IMR-90 (cell line): ENCODE measurements at regions not wholly inside any gene's neighbourhood (a gene's known extent, or its start where the extent isn't known, plus 50 kb on each side); places are given as distances from the start of the nearest gene placed in this dataset.

Experiments
- ATAC-seq: fragments of 200-7000 bp; cut with Tn5 transposase; 2 replicates; pipeline ENCODE4 v1.9.1; 2020; ENCODE audit warnings: low read depth, mild to moderate bottlenecking, moderate library complexity
- BruUV-seq: library from RNA; stranded (reverse); fragments of 400-500 nt; replicated peaks from 2 replicates; lab custom pipeline; 2021; lab: Mats Ljungman, UMichigan
- CTCF ChIA-PET: fragments of 300-600 bp; formaldehyde crosslinking; extraction: SDS; loops from one replicate; lab custom pipeline; 2021; ENCODE audit warnings: antibody characterized with exemption; lab: Yijun Ruan, JAX
- POLR2A ChIA-PET: fragments of 300-600 bp; sonication (Branson Sonifier 250); formaldehyde crosslinking; loops from one replicate; lab custom pipeline; 2022; ENCODE audit warnings: antibody characterized with exemption; ENCODE audit not compliant: unreplicated experiment; lab: Charles Lee
- DNase-seq: peaks from one replicate; pipeline ENCODE4 v3.0.0; 2013
- H2AFZ ChIP-seq: replicated peaks from 2 replicates; pipeline ENCODE3; 2013; ENCODE audit warnings: low read length, mild to moderate bottlenecking; ENCODE audit not compliant: poor library complexity
- H2AK5ac ChIP-seq: 2 replicates; pipeline ENCODE4 v1.6.1; 2013; ENCODE audit warnings: low read depth, low read length, inconsistent platforms
- H2AK9ac ChIP-seq: replicated peaks from 2 replicates; pipeline ENCODE3; 2013; ENCODE audit warnings: mild to moderate bottlenecking, low read depth, low read length, moderate library complexity; ENCODE audit not compliant: poor library complexity
- H2BK120ac ChIP-seq: 2 replicates; pipeline ENCODE4 v1.6.1; 2013; ENCODE audit warnings: low read depth, low read length, inconsistent platforms
- H2BK15ac ChIP-seq: 3 replicates; pipeline ENCODE4 v1.6.1; 2013; ENCODE audit warnings: low read depth, low read length, inconsistent platforms
- H2BK20ac ChIP-seq: 2 replicates; pipeline ENCODE4 v1.6.1; 2013; ENCODE audit warnings: low read depth, mild to moderate bottlenecking, inconsistent platforms, low read length, moderate library complexity
- H2BK5ac ChIP-seq: 2 replicates; pipeline ENCODE4 v1.6.1; 2013; ENCODE audit warnings: mild to moderate bottlenecking, low read depth, low read length, inconsistent platforms; ENCODE audit not compliant: poor library complexity, severe bottlenecking
- H3K14ac ChIP-seq: replicated peaks from 2 replicates; pipeline ENCODE4 v1.6.1; 2013; ENCODE audit warnings: low read depth, low read length, inconsistent platforms
- H3K18ac ChIP-seq: 2 replicates; pipeline ENCODE4 v1.6.1; 2013; ENCODE audit warnings: low read depth, low read length, control low read depth
- H3K23ac ChIP-seq: 2 replicates; pipeline ENCODE4 v1.6.1; 2013; ENCODE audit warnings: low read depth, low read length, inconsistent platforms
- H3K27ac ChIP-seq: 2 replicates; pipeline ENCODE4 v1.5.1; 2013; ENCODE audit warnings: mild to moderate bottlenecking, control low read depth, low read length; ENCODE audit not compliant: insufficient read depth
- H3K27me3 ChIP-seq: 2 replicates; pipeline ENCODE4 v1.6.1; 2013; ENCODE audit warnings: low read length; ENCODE audit not compliant: control insufficient read depth, insufficient read depth
- H3K36me3 ChIP-seq: 2 replicates; pipeline ENCODE4 v1.6.1; 2013; ENCODE audit warnings: low read length, mixed read lengths; ENCODE audit not compliant: control insufficient read depth, insufficient read depth
- H3K4ac ChIP-seq: 2 replicates; pipeline ENCODE4 v1.6.1; 2013; ENCODE audit warnings: low read depth, low read length, inconsistent platforms
- H3K4me1 ChIP-seq: 2 replicates; pipeline ENCODE4 v1.6.1; 2013; ENCODE audit warnings: low read length, mixed read lengths; ENCODE audit not compliant: control insufficient read depth, insufficient read depth
- H3K4me2 ChIP-seq: 2 replicates; pipeline ENCODE4 v1.6.1; 2013; ENCODE audit warnings: low read depth, mild to moderate bottlenecking, control low read depth, low read length, moderate library complexity
- H3K4me3 ChIP-seq: 2 replicates; pipeline ENCODE4 v1.5.1; 2013; ENCODE audit warnings: low read depth, mild to moderate bottlenecking, control low read depth, low read length, moderate library complexity; ENCODE audit not compliant: insufficient read depth
- H3K56ac ChIP-seq: 2 replicates; pipeline ENCODE4 v1.6.1; 2013; ENCODE audit warnings: low read length, inconsistent platforms; ENCODE audit not compliant: insufficient read depth; ENCODE audit errors: extremely low read depth
- H3K79me1 ChIP-seq, 2 experiments: 2 replicates each; pipeline ENCODE4 v1.6.1; 2013; ENCODE audit warnings: low read length in 2 of 2, inconsistent platforms in 1 of 2, low read depth in 1 of 2
- H3K9ac ChIP-seq: 2 replicates; pipeline ENCODE4 v1.6.1; 2013; ENCODE audit warnings: low read depth, low read length, control low read depth
- H3K9me1 ChIP-seq: 2 replicates; pipeline ENCODE4 v1.6.1; 2013; ENCODE audit warnings: low read length, inconsistent platforms; ENCODE audit not compliant: insufficient read depth
- H3K9me3 ChIP-seq: 2 replicates; pipeline ENCODE4 v1.6.1; 2013; ENCODE audit warnings: low read length; ENCODE audit not compliant: control insufficient read depth, insufficient read depth
- H4K20me1 ChIP-seq: 2 replicates; pipeline ENCODE4 v1.6.1; 2013; ENCODE audit warnings: low read length, inconsistent platforms; ENCODE audit not compliant: insufficient read depth
- H4K5ac ChIP-seq: 2 replicates; pipeline ENCODE4 v1.6.1; 2013; ENCODE audit warnings: mild to moderate bottlenecking, low read depth, low read length, control low read depth
- H4K8ac ChIP-seq, 2 experiments: 2 replicates each; pipeline ENCODE4 v1.6.1; 2013; ENCODE audit warnings: low read depth in 2 of 2, low read length in 2 of 2, control low read depth in 1 of 2, inconsistent platforms in 1 of 2
- H4K91ac ChIP-seq: 2 replicates; pipeline ENCODE4 v1.6.1; 2013; ENCODE audit warnings: low read depth, low read length, inconsistent platforms; ENCODE audit not compliant: insufficient read depth
- BHLHE40 ChIP-seq: fragments of 150-350 bp; IDR thresholded peaks from 2 replicates; pipeline ENCODE4 v1.6.1; 2016; ENCODE audit warnings: mild to moderate bottlenecking, low read depth, low read length
- CEBPB ChIP-seq: IDR thresholded peaks from 2 replicates; pipeline ENCODE4 v1.6.1; 2012; ENCODE audit warnings: low read depth, low read length, improper control_type of control experiment
- CHD1 ChIP-seq: IDR thresholded peaks from 2 replicates; pipeline ENCODE4 v1.6.1; 2012; ENCODE audit warnings: low read depth, low read length, improper control_type of control experiment
- MAFK ChIP-seq: IDR thresholded peaks from 2 replicates; pipeline ENCODE4 v1.6.1; 2012; ENCODE audit warnings: low read depth, low read length, improper control_type of control experiment
- MAZ ChIP-seq: IDR thresholded peaks from 2 replicates; pipeline ENCODE4 v1.6.1; 2012; ENCODE audit warnings: low read depth, mild to moderate bottlenecking, low read length, improper control_type of control experiment, moderate library complexity, borderline replicate concordance
- MXI1 ChIP-seq: IDR thresholded peaks from 2 replicates; pipeline ENCODE4 v1.6.1; 2012; ENCODE audit warnings: low read depth, mild to moderate bottlenecking, low read length, moderate library complexity, borderline replicate concordance
- NFE2L2 ChIP-seq: fragments of 150-350 bp; IDR thresholded peaks from 2 replicates; pipeline ENCODE4 v1.6.1; 2016; ENCODE audit warnings: low read depth, mild to moderate bottlenecking, low read length
- RCOR1 ChIP-seq: IDR thresholded peaks from 2 replicates; pipeline ENCODE4 v1.6.1; 2012; ENCODE audit warnings: mild to moderate bottlenecking, low read length, improper control_type of control experiment; ENCODE audit not compliant: insufficient replicate concordance
- SMC3 ChIP-seq: fragments of 150-350 bp; IDR thresholded peaks from 2 replicates; pipeline ENCODE4 v1.6.1; 2016; ENCODE audit warnings: low read depth, mild to moderate bottlenecking, antibody characterized with exemption, low read length, moderate library complexity
- WGBS, 2 experiments: methylation state at CpG; one replicate each; pipeline versions ENCODE4 v1.1.5 to v1.1.7; 2013; ENCODE audit warnings: missing lambda C conversion rate in 2 of 2; ENCODE audit not compliant: insufficient read length in 1 of 2; ENCODE audit errors: extremely low coverage in 2 of 2; 5-methylcytosine and 5-hydroxymethylcytosine counted together
- dilution Hi-C: fragments of 300-500 bp; cut with HindIII; formaldehyde crosslinking; loops from one replicate; pipeline ENCODE4 v1.14.3; 2018; ENCODE audit warnings: low sequenced_read_pairs; ENCODE audit not compliant: unreplicated experiment
- in situ Hi-C: fragments of 300-500 bp; cut with MboI; formaldehyde crosslinking; loops from 3 replicates; pipeline ENCODE4 v1.14.3; 2019; ENCODE audit warnings: low sequenced_read_pairs, inconsistent platforms, mixed read lengths
- intact Hi-C: fragments of 100-400 bp; cut with micrococcal nuclease; formaldehyde crosslinking; loops from 2 replicates; pipeline ENCODE4 v1.10.0; 2022
- TF ChIP-seq, protein P1 (sequence below): conservative IDR thresholded peaks from 2 replicates; pipeline ENCODE4 v1.5.1; 2012; ENCODE audit warnings: mild to moderate bottlenecking, low read depth, low read length, improper control_type of control experiment
- TF ChIP-seq, protein P2 (sequence below): fragments of 150-350 bp; IDR thresholded peaks from 2 replicates; pipeline ENCODE4 v1.6.1; 2016; ENCODE audit warnings: low read depth, mild to moderate bottlenecking, low read length, moderate library complexity, borderline replicate concordance

GRCh38 chr3:40793730-40794129, 269.0 kb downstream of the ZNF621 start:
- no peak for DNase-seq
- CTCF ChIA-PET: no interaction called here

More at GRCh38 chr3:40793730-40794129, 269.0 kb downstream of the ZNF621 start:
- peaks cover 8% of the 10 kb centered on the region; the same call in 1 of the 2 replicates for H3K9me3 ChIP-seq
- intact Hi-C loops: no loop called here
- H3K18ac ChIP-seq: no peak overlapping the region
- no peaks in the 10 kb centered on the region for H3K4me1 ChIP-seq
- no peak overlapping the region for H3K4ac ChIP-seq
- H3K27ac ChIP-seq: no peak overlapping the region
- no peaks in the 10 kb centered on the region for H3K36me3 ChIP-seq
- no peaks in the 10 kb centered on the region for H4K20me1 ChIP-seq
- no peak overlapping the region for H2BK20ac ChIP-seq
- H3K79me1 ChIP-seq: no peaks in the 10 kb centered on the region
- no peak overlapping the region for H2AFZ ChIP-seq
- no peak overlapping the region for H3K56ac ChIP-seq
- no peak overlapping the region for H4K8ac ChIP-seq
- no peaks in the 10 kb centered on the region for H3K9me1 ChIP-seq
- H4K5ac ChIP-seq: no peak overlapping the region
- no peak overlapping the region for H4K91ac ChIP-seq
- no peak overlapping the region for H3K4me2 ChIP-seq
- no peak overlapping the region for H2BK5ac ChIP-seq
- dilution Hi-C loops: no loop called here
- H2AK5ac ChIP-seq: no peak overlapping the region
- H2AK9ac ChIP-seq: no peak overlapping the region
- no TSS peak for BruUV-seq
- no peak for ATAC-seq
- in situ Hi-C loops: no loop called here
- no peak overlapping the region for H2BK15ac ChIP-seq
- TF ChIP-seq BHLHE40 (no peak), CHD1 (no peak), MAFK (no peak), CEBPB (no peak), SMC3 (no peak), MXI1 (no peak), MAZ (no peak), RCOR1 (no peak), NFE2L2 (no peak)
- TF ChIP-seq, protein P1, sequence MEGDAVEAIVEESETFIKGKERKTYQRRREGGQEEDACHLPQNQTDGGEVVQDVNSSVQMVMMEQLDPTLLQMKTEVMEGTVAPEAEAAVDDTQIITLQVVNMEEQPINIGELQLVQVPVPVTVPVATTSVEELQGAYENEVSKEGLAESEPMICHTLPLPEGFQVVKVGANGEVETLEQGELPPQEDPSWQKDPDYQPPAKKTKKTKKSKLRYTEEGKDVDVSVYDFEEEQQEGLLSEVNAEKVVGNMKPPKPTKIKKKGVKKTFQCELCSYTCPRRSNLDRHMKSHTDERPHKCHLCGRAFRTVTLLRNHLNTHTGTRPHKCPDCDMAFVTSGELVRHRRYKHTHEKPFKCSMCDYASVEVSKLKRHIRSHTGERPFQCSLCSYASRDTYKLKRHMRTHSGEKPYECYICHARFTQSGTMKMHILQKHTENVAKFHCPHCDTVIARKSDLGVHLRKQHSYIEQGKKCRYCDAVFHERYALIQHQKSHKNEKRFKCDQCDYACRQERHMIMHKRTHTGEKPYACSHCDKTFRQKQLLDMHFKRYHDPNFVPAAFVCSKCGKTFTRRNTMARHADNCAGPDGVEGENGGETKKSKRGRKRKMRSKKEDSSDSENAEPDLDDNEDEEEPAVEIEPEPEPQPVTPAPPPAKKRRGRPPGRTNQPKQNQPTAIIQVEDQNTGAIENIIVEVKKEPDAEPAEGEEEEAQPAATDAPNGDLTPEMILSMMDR: no peak
- TF ChIP-seq, protein P2, sequence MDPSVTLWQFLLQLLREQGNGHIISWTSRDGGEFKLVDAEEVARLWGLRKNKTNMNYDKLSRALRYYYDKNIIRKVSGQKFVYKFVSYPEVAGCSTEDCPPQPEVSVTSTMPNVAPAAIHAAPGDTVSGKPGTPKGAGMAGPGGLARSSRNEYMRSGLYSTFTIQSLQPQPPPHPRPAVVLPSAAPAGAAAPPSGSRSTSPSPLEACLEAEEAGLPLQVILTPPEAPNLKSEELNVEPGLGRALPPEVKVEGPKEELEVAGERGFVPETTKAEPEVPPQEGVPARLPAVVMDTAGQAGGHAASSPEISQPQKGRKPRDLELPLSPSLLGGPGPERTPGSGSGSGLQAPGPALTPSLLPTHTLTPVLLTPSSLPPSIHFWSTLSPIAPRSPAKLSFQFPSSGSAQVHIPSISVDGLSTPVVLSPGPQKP: no peak
- H3K23ac ChIP-seq: no peak overlapping the region
- H3K27me3 ChIP-seq: no peaks in the 10 kb centered on the region
- WGBS, 2 experiments: no CpG with 5 or more reads among the region's 4 CpGs
- H3K9ac ChIP-seq: no peak overlapping the region
- H3K14ac ChIP-seq: no peak overlapping the region
- POLR2A ChIA-PET: no interaction called here
- no peak overlapping the region for H3K4me3 ChIP-seq
- H2BK120ac ChIP-seq: no peak overlapping the region
